Ectodermal cell (in vitro differentiated cells): ENCODE measurements at regions not wholly inside any gene's neighbourhood (a gene's known extent, or its start where the extent isn't known, plus 50 kb on each side); places are given as distances from the start of the nearest gene placed in this dataset.

ENCODE experiments used
- H3K27ac ChIP-seq: 2 replicates; pipeline ENCODE4 v1.7.0; 2013; ENCODE audit warnings: mild to moderate bottlenecking, low read depth, low read length; ENCODE audit not compliant: insufficient read depth, poor library complexity, severe bottlenecking
- H3K27me3 ChIP-seq: 2 replicates; pipeline ENCODE4 v1.7.0; 2013; ENCODE audit warnings: mild to moderate bottlenecking, low read length; ENCODE audit not compliant: insufficient read depth, control insufficient read depth, poor library complexity, severe bottlenecking
- H3K36me3 ChIP-seq: one replicate; pipeline ENCODE4 v1.7.0; 2013; ENCODE audit warnings: low read length; ENCODE audit not compliant: control insufficient read depth, insufficient read depth
- H3K4me1 ChIP-seq: one replicate; pipeline ENCODE4 v1.7.0; 2013; ENCODE audit warnings: low read length; ENCODE audit not compliant: control insufficient read depth, insufficient read depth
- H3K4me3 ChIP-seq: 2 replicates; pipeline ENCODE4 v1.7.0; 2013; ENCODE audit warnings: low read depth, low read length, control low read depth; ENCODE audit not compliant: insufficient read depth
- H3K9me3 ChIP-seq: 2 replicates; pipeline ENCODE4 v1.7.0; 2013; ENCODE audit warnings: mild to moderate bottlenecking, low read length, moderate library complexity; ENCODE audit not compliant: control insufficient read depth
- WGBS, 2 experiments: methylation state at CpG; one replicate each; pipeline ENCODE4 v1.1.7; 2013; ENCODE audit warnings: missing lambda C conversion rate in 2 of 2; 5-methylcytosine and 5-hydroxymethylcytosine counted together

- H3K36me3 ChIP-seq: no peaks in the 10 kb centered on the region
- H3K27ac ChIP-seq: no peak overlapping the region
- no peaks in the 10 kb centered on the region for H3K4me1 ChIP-seq
- H3K27me3 ChIP-seq: no peaks in the 10 kb centered on the region
- no peaks in the 10 kb centered on the region for H3K9me3 ChIP-seq
- no peak overlapping the region for H3K4me3 ChIP-seq
Observed at GRCh38 chr4:66055999-66056398, 385.7 kb upstream of the EPHA5 start.

- H3K9me3 ChIP-seq: no peaks in the 10 kb centered on the region
- H3K27me3 ChIP-seq: no peaks in the 10 kb centered on the region
- H3K27ac ChIP-seq: no peak overlapping the region
- 90 to 95% methylated on average over 2 of the region's 2 CpGs for WGBS, 2 experiments
- no peaks in the 10 kb centered on the region for H3K36me3 ChIP-seq
- no peaks in the 10 kb centered on the region for H3K4me1 ChIP-seq
- H3K4me3 ChIP-seq: no peak overlapping the region
Observed at GRCh38 chr4:66052426-66052825, 382.1 kb upstream of the EPHA5 start.

- 71 to 79% methylated on average over 1 to 2 of the region's 2 CpGs for WGBS, 2 experiments
- no peaks in the 10 kb centered on the region for H3K36me3 ChIP-seq
- no peak overlapping the region for H3K27ac ChIP-seq
- H3K9me3 ChIP-seq: no peaks in the 10 kb centered on the region
- no peak overlapping the region for H3K4me3 ChIP-seq
- no peaks in the 10 kb centered on the region for H3K4me1 ChIP-seq
- no peaks in the 10 kb centered on the region for H3K27me3 ChIP-seq
Observed at GRCh38 chr4:66048861-66049260, 378.6 kb upstream of the EPHA5 start.

GRCh38 chr4:66045913-66046312 lies 375.6 kb upstream of the EPHA5 start:
- Histone ChIP-seq H3K36me3 (no peaks in the 10 kb centered on the region), H3K4me1 (no peaks in the 10 kb centered on the region), H3K9me3 (no peaks in the 10 kb centered on the region), H3K4me3 (no peak overlapping the region), H3K27ac (no peak overlapping the region), H3K27me3 (no peaks in the 10 kb centered on the region)
- 87 to 92% methylated on average over 4 of the region's 4 CpGs for WGBS, 2 experiments

GRCh38 chr4:66035701-66036100 lies 365.4 kb upstream of the EPHA5 start:
- Histone ChIP-seq H3K4me3 (no peak overlapping the region), H3K27me3 (no peaks in the 10 kb centered on the region)
- 40 to 100% methylated on average over 1 to 2 of the region's 2 CpGs for WGBS, 2 experiments

GRCh38 chr4:66034671-66035070 lies 364.4 kb upstream of the EPHA5 start:
- WGBS, 2 experiments: 43 to 50% methylated on average over 2 of the region's 2 CpGs

More at GRCh38 chr4:66035701-66036100, 365.4 kb upstream of the EPHA5 start:
- H3K9me3 ChIP-seq: no peaks in the 10 kb centered on the region
- no peak overlapping the region for H3K27ac ChIP-seq
- no peaks in the 10 kb centered on the region for H3K36me3 ChIP-seq
- H3K4me1 ChIP-seq: no peaks in the 10 kb centered on the region

GRCh38 chr4:66034262-66034661 lies 364.0 kb upstream of the EPHA5 start:
- Histone ChIP-seq H3K4me3 (no peak overlapping the region), H3K4me1 (no peaks in the 10 kb centered on the region), H3K27ac (no peak overlapping the region), H3K9me3 (no peaks in the 10 kb centered on the region), H3K36me3 (no peaks in the 10 kb centered on the region), H3K27me3 (no peaks in the 10 kb centered on the region)
- WGBS, 2 experiments: 12 to 27% methylated on average over 2 of the region's 2 CpGs

More at GRCh38 chr4:66034671-66035070, 364.4 kb upstream of the EPHA5 start:
- no peak overlapping the region for H3K4me3 ChIP-seq
- H3K36me3 ChIP-seq: no peaks in the 10 kb centered on the region
- H3K27me3 ChIP-seq: no peaks in the 10 kb centered on the region
- H3K4me1 ChIP-seq: no peaks in the 10 kb centered on the region
- no peaks in the 10 kb centered on the region for H3K9me3 ChIP-seq
- H3K27ac ChIP-seq: no peak overlapping the region

- H3K36me3 ChIP-seq: no peaks in the 10 kb centered on the region
- no peak overlapping the region for H3K4me3 ChIP-seq
- no peak overlapping the region for H3K27ac ChIP-seq
- 95 to 96% methylated on average over 2 of the region's 2 CpGs for WGBS, 2 experiments
- H3K9me3 ChIP-seq: no peaks in the 10 kb centered on the region
- no peaks in the 10 kb centered on the region for H3K4me1 ChIP-seq
- no peaks in the 10 kb centered on the region for H3K27me3 ChIP-seq
Observed at GRCh38 chr4:66032571-66032970, 362.3 kb upstream of the EPHA5 start.

- H3K9me3 ChIP-seq: peaks cover 3% of the 10 kb centered on the region
- no peaks in the 10 kb centered on the region for H3K36me3 ChIP-seq
- 86% methylated on average over 1 of the region's 1 CpG; no CpG with 5 or more reads in 1 of the 2 experiments for WGBS, 2 experiments
- no peak overlapping the region for H3K4me3 ChIP-seq
- H3K4me1 ChIP-seq: no peaks in the 10 kb centered on the region
- H3K27me3 ChIP-seq: no peaks in the 10 kb centered on the region
- no peak overlapping the region for H3K27ac ChIP-seq
Observed at GRCh38 chr4:66028668-66029067, 358.4 kb upstream of the EPHA5 start.

- Histone ChIP-seq H3K4me1 (no peaks in the 10 kb centered on the region), H3K27me3 (no peaks in the 10 kb centered on the region), H3K4me3 (no peak overlapping the region), H3K27ac (no peak overlapping the region), H3K36me3 (no peaks in the 10 kb centered on the region), H3K9me3 (peaks cover 3% of the 10 kb centered on the region)
- WGBS, 2 experiments: 88 to 100% methylated on average over 1 of the region's 1 CpG
Observed at GRCh38 chr4:66023061-66023460, 352.8 kb upstream of the EPHA5 start.

- WGBS, 2 experiments: 97 to 98% methylated on average over 3 of the region's 3 CpGs
- H3K27ac ChIP-seq: no peak overlapping the region
- H3K27me3 ChIP-seq: no peaks in the 10 kb centered on the region
- no peaks in the 10 kb centered on the region for H3K36me3 ChIP-seq
- no peaks in the 10 kb centered on the region for H3K9me3 ChIP-seq
- H3K4me3 ChIP-seq: no peak overlapping the region
- peaks cover 12% of the 10 kb centered on the region for H3K4me1 ChIP-seq
Observed at GRCh38 chr4:66017671-66018070, 347.4 kb upstream of the EPHA5 start.
